PC-9 (cell line): ENCODE measurements at regions not wholly inside any gene's neighbourhood (a gene's known extent, or its start where the extent isn't known, plus 50 kb on each side); places are given as distances from the start of the nearest gene placed in this dataset.

Experiments
- BruUV-seq: library from RNA; stranded (reverse); fragments of 400-500 nt; replicated peaks from 2 replicates; lab custom pipeline; 2021; lab: Mats Ljungman, UMichigan
- CTCF ChIA-PET: fragments of 300-600 bp; sonication (Branson Sonifier 250); formaldehyde crosslinking; loops from one replicate; lab custom pipeline; 2022; ENCODE audit warnings: antibody characterized with exemption; lab: Charles Lee
- POLR2A ChIA-PET: fragments of 300-600 bp; sonication (Branson Sonifier 250); formaldehyde crosslinking; loops from one replicate; lab custom pipeline; 2022; ENCODE audit warnings: antibody characterized with exemption; ENCODE audit not compliant: unreplicated experiment; lab: Charles Lee
- DNase-seq, 2 experiments: peaks; one replicate each; pipeline versions ENCODE4 v3.0.0 to v3.0.0-alpha.2; 2015 to 2022; ENCODE audit warnings: mixed read lengths in 1 of 2
- H2AFZ ChIP-seq: fragments of 200-600 bp; sonication (generic); 2 replicates; pipeline ENCODE4 v1.8.1; 2017; ENCODE audit warnings: antibody characterized with exemption
- H3F3A ChIP-seq: fragments of 200-600 bp; sonication (generic); 2 replicates; pipeline ENCODE4 v1.8.1; 2017; ENCODE audit warnings: antibody characterized with exemption, mild to moderate bottlenecking, low read depth; ENCODE audit not compliant: insufficient read depth
- H3K27ac ChIP-seq: fragments of 200-600 bp; sonication (generic); 2 replicates; pipeline ENCODE4 v1.6.1; 2016; ENCODE audit warnings: mixed run types
- H3K27me3 ChIP-seq: fragments of 200-600 bp; sonication (generic); 2 replicates; pipeline ENCODE4 v1.6.1; 2016; ENCODE audit warnings: low read depth, mixed run types; ENCODE audit not compliant: insufficient read depth
- H3K36me3 ChIP-seq: fragments of 200-600 bp; sonication (generic); 2 replicates; pipeline ENCODE4 v1.6.1; 2016; ENCODE audit warnings: low read depth, mixed run types
- H3K4me1 ChIP-seq: fragments of 200-600 bp; sonication (generic); replicated peaks from 2 replicates; pipeline ENCODE4 v1.6.1; 2016; ENCODE audit warnings: mixed run types; ENCODE audit not compliant: insufficient read depth
- H3K4me2 ChIP-seq: fragments of 200-600 bp; sonication (generic); 2 replicates; pipeline ENCODE4 v1.6.1; 2017; ENCODE audit warnings: mixed run types
- H3K4me3 ChIP-seq: fragments of 200-600 bp; sonication (generic); 2 replicates; pipeline ENCODE4 v1.6.1; 2016; ENCODE audit warnings: mixed run types
- H3K79me2 ChIP-seq: fragments of 200-600 bp; sonication (generic); 2 replicates; pipeline ENCODE4 v1.6.1; 2017; ENCODE audit warnings: low read depth, mixed run types
- H3K9me2 ChIP-seq: fragments of 200-600 bp; sonication (generic); 2 replicates; pipeline ENCODE4 v1.8.1; 2017; ENCODE audit warnings: mild to moderate bottlenecking; ENCODE audit not compliant: insufficient read depth
- H3K9me3 ChIP-seq: fragments of 200-600 bp; sonication (generic); 2 replicates; pipeline ENCODE4 v1.8.1; 2016; ENCODE audit warnings: low read depth; ENCODE audit not compliant: insufficient read depth
- H4K20me1 ChIP-seq: fragments of 200-600 bp; sonication (generic); 2 replicates; pipeline ENCODE4 v1.8.1; 2017; ENCODE audit not compliant: insufficient read depth
- CTCF ChIP-seq: fragments of 200-600 bp; sonication (generic); conservative IDR thresholded peaks from 2 replicates; pipeline ENCODE4 v1.6.1; 2017; ENCODE audit warnings: mixed run types, antibody characterized with exemption, mild to moderate bottlenecking, moderate library complexity
- EZH2 ChIP-seq: fragments of 200-600 bp; sonication (generic); IDR thresholded peaks from 2 replicates; pipeline ENCODE4 v1.8.0; 2017; ENCODE audit warnings: antibody characterized with exemption, low read depth
- intact Hi-C: fragments of 100-400 bp; cut with micrococcal nuclease; formaldehyde crosslinking; loops from one replicate; pipeline ENCODE4 v1.10.0; 2022; ENCODE audit not compliant: unreplicated experiment

- DNase-seq = no peak
- no peaks in the 10 kb centered on the region for H3K79me2 ChIP-seq
- CTCF ChIA-PET = no interaction called here
- H2AFZ ChIP-seq = no peak overlapping the region
- no peaks in the 10 kb centered on the region for H3K9me2 ChIP-seq
- no peaks in the 10 kb centered on the region for H3K4me1 ChIP-seq
- no peak overlapping the region for H3K4me2 ChIP-seq
- no peak overlapping the region for H3K4me3 ChIP-seq
- H3K27ac ChIP-seq = no peak overlapping the region
- H4K20me1 ChIP-seq = no peaks in the 10 kb centered on the region
- H3K36me3 ChIP-seq = no peaks in the 10 kb centered on the region
- H3F3A ChIP-seq = no peaks in the 10 kb centered on the region
- POLR2A ChIA-PET = no interaction called here
- no peaks in the 10 kb centered on the region for H3K27me3 ChIP-seq
- no peaks in the 10 kb centered on the region; the same call in 1 of the 2 replicates for H3K9me3 ChIP-seq
- intact Hi-C loops = no loop called here
- no peak for TF ChIP-seq EZH2
- TF ChIP-seq CTCF = no peak
- BruUV-seq = no TSS peak
Observed at GRCh38 chr10:58106211-58107035, 161.3 kb downstream of the IPMK start.

GRCh38 chr10:58104351-58104751, 163.3 kb downstream of the IPMK start:
- no TSS peak for BruUV-seq
- intact Hi-C loops = no loop called here
- CTCF ChIA-PET = no interaction called here

GRCh38 chr10:58102897-58103296, 164.8 kb downstream of the IPMK start:
- H3K9me3 ChIP-seq = no peaks in the 10 kb centered on the region
- no peak overlapping the region for H3K27ac ChIP-seq
- H3K36me3 ChIP-seq = no peaks in the 10 kb centered on the region
- BruUV-seq = no TSS peak
- intact Hi-C loops = no loop called here
- no peak overlapping the region for H3K4me3 ChIP-seq
- no peaks in the 10 kb centered on the region for H3K4me1 ChIP-seq
- H3K79me2 ChIP-seq = no peaks in the 10 kb centered on the region
- ChIA-PET CTCF (no interaction called here), POLR2A (no interaction called here)
- H3K4me2 ChIP-seq = no peak overlapping the region
- no peak overlapping the region for H2AFZ ChIP-seq
- no peaks in the 10 kb centered on the region for H4K20me1 ChIP-seq
- no peaks in the 10 kb centered on the region for H3F3A ChIP-seq
- DNase-seq = no peak
- H3K9me2 ChIP-seq = no peaks in the 10 kb centered on the region
- H3K27me3 ChIP-seq = no peaks in the 10 kb centered on the region
- TF ChIP-seq CTCF (no peak), EZH2 (no peak)

More at GRCh38 chr10:58104351-58104751, 163.3 kb downstream of the IPMK start:
- no peaks in the 10 kb centered on the region for H3F3A ChIP-seq
- TF ChIP-seq EZH2 (no peak), CTCF (no peak)
- POLR2A ChIA-PET = no interaction called here
- no peak overlapping the region for H3K4me3 ChIP-seq
- H3K36me3 ChIP-seq = no peaks in the 10 kb centered on the region
- H3K4me2 ChIP-seq = no peak overlapping the region
- H3K79me2 ChIP-seq = no peaks in the 10 kb centered on the region
- no peaks in the 10 kb centered on the region for H4K20me1 ChIP-seq
- no peak overlapping the region for H3K27ac ChIP-seq
- no peaks in the 10 kb centered on the region for H3K27me3 ChIP-seq
- H3K9me2 ChIP-seq = no peaks in the 10 kb centered on the region
- no peak for DNase-seq
- H2AFZ ChIP-seq = no peak overlapping the region
- no peaks in the 10 kb centered on the region for H3K9me3 ChIP-seq
- H3K4me1 ChIP-seq = no peaks in the 10 kb centered on the region
